ENCODE measurements at regions not wholly inside any gene's neighbourhood (a gene's known extent, or its start where the extent isn't known, plus 50 kb on each side); places are given as distances from the start of the nearest gene placed in this dataset.
A peak's percentile ranks its signal among the peaks of the same experiment; 100 is the strongest.

DNA sequence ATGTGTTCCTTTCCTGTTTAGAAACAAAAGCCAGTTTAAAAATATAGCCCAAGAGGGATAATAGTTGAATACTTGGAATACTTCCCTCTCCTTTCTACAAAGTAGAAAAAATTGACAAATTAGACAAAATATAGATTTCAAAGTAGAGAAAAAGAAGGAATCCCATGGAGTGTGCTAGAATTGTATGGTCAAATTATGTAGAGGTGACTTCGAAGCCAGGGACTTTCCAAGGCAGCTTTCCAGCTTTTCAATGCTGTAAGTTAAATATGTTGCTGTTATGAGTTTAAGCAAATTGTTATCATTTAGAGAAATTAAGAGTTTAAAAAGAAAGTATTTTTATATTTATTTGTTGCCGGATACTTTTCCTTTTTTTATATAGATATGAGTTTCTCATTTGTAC lies 415.5 kb upstream of the OPRM1 start:
- H3K27ac ChIP-seq = no peak overlapping the region
- TF ChIP-seq, protein P1, sequence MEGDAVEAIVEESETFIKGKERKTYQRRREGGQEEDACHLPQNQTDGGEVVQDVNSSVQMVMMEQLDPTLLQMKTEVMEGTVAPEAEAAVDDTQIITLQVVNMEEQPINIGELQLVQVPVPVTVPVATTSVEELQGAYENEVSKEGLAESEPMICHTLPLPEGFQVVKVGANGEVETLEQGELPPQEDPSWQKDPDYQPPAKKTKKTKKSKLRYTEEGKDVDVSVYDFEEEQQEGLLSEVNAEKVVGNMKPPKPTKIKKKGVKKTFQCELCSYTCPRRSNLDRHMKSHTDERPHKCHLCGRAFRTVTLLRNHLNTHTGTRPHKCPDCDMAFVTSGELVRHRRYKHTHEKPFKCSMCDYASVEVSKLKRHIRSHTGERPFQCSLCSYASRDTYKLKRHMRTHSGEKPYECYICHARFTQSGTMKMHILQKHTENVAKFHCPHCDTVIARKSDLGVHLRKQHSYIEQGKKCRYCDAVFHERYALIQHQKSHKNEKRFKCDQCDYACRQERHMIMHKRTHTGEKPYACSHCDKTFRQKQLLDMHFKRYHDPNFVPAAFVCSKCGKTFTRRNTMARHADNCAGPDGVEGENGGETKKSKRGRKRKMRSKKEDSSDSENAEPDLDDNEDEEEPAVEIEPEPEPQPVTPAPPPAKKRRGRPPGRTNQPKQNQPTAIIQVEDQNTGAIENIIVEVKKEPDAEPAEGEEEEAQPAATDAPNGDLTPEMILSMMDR (IDR thresholded peaks at IDR 0.05) = no peak
- no peak for TF ChIP-seq ZFX (IDR thresholded peaks at IDR 0.05; ENCODE audit: borderline replicate concordance)

DNA sequence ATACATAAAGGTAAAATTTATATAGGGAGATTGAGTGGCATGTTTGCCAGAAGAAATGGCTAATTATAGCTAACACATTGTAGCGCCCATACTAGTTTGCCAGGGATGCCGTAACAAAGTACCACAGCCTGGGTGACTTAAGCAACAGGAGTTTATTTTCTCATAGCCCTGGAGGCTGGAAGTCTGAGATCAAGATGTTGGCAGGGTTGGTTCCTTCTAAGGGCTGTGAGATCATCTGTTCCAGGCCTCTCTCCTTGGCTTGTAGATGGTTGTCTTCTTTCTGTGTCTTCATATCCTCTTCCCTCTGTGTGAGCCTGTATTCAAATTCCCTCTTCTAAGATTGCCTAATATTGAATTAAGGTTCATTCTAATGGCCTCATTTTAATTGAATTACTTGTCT lies 417.5 kb upstream of the OPRM1 start:
- TF ChIP-seq, protein P1 (IDR thresholded peaks at IDR 0.05) = no peak
- no peak for TF ChIP-seq ZFX (IDR thresholded peaks at IDR 0.05; ENCODE audit: borderline replicate concordance)
- no peak overlapping the region for H3K27ac ChIP-seq

DNA sequence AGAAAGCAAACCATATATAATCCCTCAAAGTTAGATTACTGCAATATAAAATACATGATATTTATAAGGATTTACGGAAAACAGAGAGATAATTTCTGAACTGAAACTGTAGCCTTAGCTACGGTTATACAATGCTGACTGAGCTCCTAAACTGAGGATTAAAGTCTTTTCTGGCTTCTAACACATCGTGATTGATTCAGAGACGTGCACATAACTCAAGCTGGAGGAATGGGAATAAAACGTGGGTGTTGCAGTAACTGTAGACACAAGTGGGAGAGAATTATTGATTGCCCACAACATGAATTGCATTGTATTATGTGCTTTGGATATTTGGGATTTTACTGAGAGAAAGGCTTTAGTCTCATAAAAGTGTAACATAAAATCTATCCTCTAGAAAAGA lies 418.0 kb upstream of the OPRM1 start:
- TF ChIP-seq, protein P1 (IDR thresholded peaks at IDR 0.05) = no peak
- no peak for TF ChIP-seq ZFX (IDR thresholded peaks at IDR 0.05; ENCODE audit: borderline replicate concordance)
- H3K27ac ChIP-seq = no peak overlapping the region

DNA sequence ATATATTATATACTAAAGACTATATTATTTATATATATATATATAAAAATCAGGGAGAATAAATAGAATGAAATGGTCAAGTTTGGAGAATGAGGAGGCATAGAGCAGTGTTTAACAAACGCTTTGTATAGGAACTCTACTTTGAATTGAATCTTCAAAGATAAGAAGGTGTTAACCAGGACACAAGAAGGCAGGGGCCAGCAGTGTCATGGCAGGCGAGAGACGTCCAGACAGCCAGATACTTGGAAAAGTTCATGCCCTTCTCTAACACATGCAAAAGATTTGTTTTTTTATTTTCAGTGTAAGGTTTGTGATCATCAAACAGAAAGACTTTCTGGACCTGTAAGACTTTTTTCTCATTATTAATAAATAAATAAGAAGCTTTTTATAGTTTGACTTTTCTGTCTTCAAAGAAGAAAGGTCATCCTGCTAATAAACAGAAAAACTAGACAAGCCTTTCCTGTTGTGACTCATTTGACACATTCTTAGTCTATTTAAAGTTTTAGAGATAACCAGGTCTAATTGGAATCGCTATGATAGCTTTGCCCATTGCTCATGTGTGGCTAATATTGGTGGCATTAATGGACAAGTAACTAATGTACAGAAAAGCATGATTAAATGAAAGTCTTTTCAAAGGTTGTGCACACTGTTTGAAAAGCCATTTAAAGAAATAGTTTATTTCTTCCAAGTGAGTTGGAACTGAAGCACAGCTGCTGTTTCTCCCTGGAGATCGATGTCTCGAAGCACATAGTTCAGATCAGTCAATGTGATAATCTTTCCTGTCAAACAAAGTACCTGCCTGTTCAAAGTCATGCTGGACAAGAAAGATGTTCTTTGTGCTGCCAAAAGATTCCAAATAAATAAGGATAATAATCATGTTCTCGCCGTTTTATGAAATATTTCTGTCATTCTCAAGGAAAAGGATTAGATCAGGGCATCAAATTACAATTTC lies 420.4 kb upstream of the OPRM1 start:
- no peak overlapping the region for H3K27ac ChIP-seq
- TF ChIP-seq, protein P1 (IDR thresholded peaks at IDR 0.05) = no peak
- TF ChIP-seq ZFX (IDR thresholded peaks at IDR 0.05; ENCODE audit: borderline replicate concordance) = no peak

DNA sequence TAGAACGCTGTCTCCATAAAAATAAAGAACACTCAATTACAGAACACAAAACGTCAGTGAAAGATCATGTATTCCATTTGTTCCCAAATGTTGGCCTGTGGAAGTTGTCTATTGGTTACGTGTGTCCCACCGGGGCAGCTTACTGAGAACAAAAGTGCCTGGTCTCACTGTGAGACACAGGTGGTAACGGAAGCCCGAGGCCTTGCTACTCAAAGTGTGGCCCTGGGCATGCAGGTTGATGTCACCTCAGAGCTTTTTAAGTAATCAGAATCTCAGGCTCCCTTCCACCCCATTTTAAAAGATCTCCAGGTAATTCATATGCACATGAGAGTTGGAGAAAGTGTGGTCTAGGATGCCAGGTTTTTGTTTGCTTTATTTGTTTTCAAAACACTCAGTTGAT lies 422.5 kb upstream of the OPRM1 start:
- no peak overlapping the region for H3K27ac ChIP-seq
- TF ChIP-seq, protein P1 (IDR thresholded peaks at IDR 0.05) = no peak
- no peak for TF ChIP-seq ZFX (IDR thresholded peaks at IDR 0.05; ENCODE audit: borderline replicate concordance)

DNA sequence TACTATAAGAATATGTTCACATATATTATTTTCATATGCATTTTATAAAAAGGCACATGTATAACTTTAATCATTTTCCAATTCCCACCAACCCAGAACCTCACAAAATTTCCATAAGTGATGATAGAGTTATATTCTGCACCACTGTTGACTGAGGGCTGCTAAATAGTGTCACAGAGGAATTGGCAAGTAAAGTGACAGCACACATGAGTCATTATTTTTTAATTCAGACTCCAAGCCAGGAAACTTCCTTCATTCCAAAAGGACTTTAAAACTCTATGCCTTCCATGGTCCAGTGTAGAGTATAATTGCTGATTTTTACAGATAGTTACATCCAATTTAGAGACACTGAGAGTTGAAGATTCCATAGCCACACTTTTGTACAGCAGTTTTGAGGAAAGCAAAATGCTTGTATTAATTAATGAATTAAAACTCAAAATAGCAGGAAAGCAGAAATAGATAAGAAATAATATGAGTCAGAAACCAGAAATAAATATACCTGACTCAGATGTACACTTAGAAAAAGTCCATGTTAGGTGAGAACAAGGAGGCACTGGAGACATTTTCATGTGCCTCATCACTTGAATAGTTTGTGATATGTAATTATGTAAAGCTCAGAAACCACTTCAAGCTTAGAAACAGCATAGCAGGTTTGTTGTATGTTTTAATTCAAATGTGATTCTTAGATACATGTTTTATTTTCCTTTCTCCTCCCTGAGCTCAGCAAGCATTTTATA lies 425.2 kb upstream of the OPRM1 start:
- no peak for TF ChIP-seq ZFX (IDR thresholded peaks at IDR 0.05; ENCODE audit: borderline replicate concordance)
- TF ChIP-seq, protein P1 (IDR thresholded peaks at IDR 0.05) = no peak
- H3K27ac ChIP-seq = no peak overlapping the region

DNA sequence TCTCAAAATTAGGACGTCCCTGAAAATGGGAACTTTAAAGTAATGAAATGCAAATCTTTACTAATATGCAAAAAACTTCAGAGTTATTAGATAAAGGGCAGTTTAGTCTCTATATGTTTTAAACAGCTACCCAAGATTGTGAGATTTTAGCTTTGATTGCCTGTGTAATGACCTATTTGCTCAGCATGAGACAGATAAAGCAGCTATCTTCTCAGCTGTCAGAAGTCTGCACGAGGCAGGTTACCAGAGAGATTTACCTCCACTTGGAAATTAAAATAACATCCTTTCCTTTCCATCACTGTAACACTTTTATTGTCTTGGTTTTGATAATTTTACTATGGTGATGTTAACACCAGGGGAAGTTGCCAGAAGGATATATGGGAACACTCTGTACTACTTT lies 436.6 kb upstream of the OPRM1 start:
- TF ChIP-seq ZFX (IDR thresholded peaks at IDR 0.05; ENCODE audit: borderline replicate concordance) = no peak
- TF ChIP-seq, protein P1 (IDR thresholded peaks at IDR 0.05) = no peak
- peak overlapping the region; percentile 26; the same call in 1 of the 2 replicates for H3K27ac ChIP-seq
